ENCODE measurements at regions not wholly inside any gene's neighbourhood (a gene's known extent, or its start where the extent isn't known, plus 50 kb on each side); places are given as distances from the start of the nearest gene placed in this dataset.
"Not testable (repeated sequence)": the region's sequence is repeated elsewhere in the genome, so short reads cannot be mapped to it uniquely, and the experiment has no call there.

DNA sequence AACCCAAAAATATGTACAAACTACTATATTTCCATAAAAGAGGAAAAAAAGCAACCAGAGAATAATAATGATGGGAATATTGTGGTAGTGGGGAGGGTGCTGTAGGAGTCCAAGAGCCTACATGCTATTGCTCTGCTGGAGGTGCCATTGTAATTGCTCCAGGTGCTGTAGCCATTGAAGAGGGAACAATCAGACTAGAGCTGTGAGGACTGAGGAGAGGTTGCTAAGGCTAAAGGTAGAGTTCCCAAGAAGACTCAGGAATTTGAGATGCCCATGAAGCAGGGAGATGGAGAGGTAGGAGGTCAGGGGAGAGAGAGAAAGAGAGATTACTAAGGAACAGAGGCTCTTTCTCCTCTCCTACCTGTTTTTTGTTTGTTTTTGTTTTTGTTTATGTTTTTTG lies 394.0 kb downstream of the DMRTA1 start:
- DNase-seq (ENCODE audit: low spot score): no peak

DNA sequence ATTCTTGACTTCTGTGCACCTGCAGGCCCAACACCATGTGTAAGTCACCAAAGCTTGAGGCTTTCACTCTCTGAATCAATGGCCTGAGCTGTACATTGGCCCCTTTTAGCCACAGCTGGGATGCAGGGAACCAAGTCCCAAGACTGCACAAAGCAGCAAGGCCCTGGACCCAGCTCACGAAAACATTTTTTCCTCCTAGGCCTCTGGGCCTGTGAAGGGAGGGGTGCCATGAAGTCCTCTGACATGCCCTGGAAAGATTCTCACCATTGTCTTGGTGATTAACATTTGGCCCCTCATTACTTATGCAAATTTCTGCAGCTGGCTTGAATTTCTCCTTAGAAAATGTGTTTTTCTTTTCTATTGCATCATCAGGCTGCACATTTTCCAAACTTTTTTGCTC lies 398.6 kb downstream of the DMRTA1 start:
- DNase-seq (ENCODE audit: low spot score): not testable (repeated sequence)

DNA sequence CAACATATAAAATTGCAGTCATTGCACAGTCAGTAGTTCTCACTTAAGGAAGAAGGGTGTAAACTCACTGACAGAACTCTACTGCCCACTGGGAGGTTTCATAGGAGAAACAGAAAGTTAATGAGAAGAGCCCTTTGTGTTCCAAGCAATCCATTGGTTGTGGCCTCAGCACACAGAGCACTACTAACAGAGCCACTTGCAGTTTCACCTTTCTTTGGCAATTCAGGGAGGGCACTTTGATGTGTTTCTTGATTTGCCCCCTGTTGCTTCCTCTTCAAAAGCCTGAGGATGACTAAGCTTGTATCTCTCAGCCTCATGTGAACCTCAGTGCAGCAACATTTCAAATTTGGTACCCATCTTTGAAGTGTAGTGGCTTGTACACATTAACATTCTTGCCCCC lies 409.4 kb downstream of the DMRTA1 start:
- no peak for DNase-seq (ENCODE audit: low spot score)

DNA sequence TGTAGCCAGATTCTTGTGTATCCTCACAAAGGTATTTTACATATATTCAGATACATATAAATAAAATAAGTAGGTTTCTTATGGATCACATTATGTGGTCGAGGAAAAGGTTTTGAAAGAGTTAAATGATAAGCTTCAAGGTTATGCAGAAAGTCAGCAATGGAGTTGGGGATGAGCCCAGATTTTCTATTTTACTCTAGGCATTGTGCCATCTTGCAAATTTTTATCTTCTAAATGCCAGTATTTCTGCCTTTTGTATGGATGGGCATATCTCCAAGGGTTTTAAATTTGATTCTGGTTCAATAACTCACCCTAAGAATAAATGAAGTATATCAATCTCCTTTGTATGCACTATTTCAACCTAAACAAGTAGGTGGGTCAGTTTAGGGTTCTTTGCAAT lies 410.7 kb downstream of the DMRTA1 start:
- no peak for DNase-seq (ENCODE audit: low spot score)

DNA sequence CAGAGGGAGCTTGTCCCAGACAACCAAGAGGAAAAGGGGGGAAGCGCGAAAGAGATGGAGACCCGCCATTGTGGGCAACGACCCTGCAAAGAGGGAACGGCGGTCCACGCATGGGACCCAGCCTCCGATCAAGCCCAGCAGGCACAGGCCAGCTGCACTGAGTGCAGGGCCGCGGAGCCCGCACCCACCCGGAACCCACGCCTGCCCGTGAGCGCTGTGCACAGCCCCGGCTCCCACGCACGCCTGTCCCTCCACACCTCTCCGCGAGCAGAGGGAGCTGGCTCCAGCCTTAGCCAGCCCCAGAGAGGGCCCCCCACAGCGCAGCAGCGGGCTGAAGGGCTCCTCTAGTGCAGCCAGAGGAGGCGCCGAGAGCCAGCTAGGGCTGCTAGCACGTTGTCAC lies 416.5 kb downstream of the DMRTA1 start:
- no peak for DNase-seq (ENCODE audit: low spot score)

GRCh38 chr9:22863736-22864135 lies 417.1 kb downstream of the DMRTA1 start:
- no peak for DNase-seq (ENCODE audit: low spot score)

DNA sequence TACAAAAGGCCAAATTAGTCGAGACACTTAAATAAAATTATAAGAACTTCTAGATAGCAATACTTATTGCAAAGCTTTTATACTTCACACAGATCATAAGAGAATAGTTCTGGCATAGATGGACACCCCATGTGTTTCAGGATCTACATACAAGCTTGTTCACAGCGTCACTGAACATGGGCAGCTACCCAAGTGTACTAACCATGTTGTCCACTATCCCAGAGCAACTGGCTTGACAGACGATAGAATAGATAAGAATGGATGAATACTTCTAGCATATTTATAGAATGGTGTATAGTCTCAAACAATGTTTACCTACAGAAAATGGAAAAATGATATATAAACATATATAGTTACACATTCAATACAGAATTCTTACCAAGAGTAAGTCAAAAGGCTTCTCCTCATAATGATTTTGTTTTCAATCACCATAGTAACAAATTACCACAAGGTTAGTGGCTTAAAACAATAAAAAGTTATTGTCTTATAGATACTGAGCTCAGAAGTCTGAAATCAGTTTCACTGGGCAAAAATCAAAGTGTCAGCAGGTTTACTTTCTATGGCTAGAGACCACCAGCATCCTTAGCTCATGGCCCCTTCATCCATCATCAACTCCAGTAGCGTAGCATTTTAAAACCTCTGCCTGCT lies 446.7 kb downstream of the DMRTA1 start:
- no peak for DNase-seq (ENCODE audit: low spot score)

DNA sequence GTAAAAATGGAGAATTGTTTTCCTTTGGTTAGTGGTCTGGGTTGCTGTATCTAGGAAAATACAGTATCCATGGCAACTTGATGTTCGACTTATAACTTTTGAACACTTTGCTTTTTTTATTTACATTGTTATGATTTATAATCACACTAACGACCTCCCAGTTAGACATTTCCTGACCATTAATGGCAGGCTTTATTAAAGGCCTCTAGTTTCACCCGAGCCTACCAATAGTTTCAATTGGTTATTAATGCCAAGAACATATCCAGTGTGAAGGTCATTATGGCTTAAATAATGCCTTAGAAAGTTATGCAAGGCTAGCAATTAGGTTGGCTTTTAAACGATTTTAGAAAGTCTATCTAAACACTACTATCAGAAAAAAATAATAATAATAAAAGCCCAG lies 452.0 kb downstream of the DMRTA1 start:
- no peak for DNase-seq (ENCODE audit: low spot score)

GRCh38 chr9:22911632-22912031 lies 465.0 kb downstream of the DMRTA1 start:
- DNase-seq (ENCODE audit: low spot score): no peak

- no peak for DNase-seq (ENCODE audit: low spot score)
Observed at GRCh38 chr9:22913026-22913425, 466.4 kb downstream of the DMRTA1 start.

DNA sequence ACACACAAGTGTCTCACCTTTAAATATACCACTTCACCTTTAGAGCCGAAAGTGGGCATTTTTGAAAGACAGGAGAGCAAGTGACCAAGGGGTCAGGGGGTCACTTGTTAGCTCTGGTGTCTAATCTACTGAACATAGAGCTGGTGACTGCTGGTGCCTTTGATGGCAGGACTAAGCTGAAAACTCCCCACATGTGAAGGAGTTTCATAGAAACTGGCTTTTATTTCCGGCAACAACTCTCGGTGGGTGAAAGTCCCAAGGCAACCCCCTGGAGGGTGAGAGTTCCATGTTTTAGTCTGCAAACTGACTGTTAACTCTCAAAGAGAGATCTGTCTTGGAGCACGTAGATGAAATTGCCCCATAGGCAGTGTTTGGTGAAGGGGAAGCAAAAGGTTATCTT lies 466.9 kb downstream of the DMRTA1 start:
- DNase-seq (ENCODE audit: low spot score): no peak

DNA sequence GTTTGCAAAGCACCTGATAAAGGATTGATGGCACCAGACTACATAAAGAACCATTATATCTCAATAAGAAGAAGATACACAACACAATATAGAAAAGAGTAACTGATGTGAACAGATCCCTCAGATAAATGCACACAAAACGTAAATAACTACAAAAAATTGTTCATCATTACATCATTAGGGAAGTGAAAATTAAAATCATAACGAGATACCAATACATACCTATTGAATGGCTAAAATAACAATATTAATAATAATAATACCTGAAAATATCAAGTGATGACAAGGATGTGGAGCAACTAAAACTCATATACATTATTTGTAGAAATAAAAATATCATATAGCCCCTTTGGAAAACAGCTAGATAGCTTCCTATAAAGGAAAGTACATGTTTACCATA lies 469.5 kb downstream of the DMRTA1 start:
- no peak for DNase-seq (ENCODE audit: low spot score)

GRCh38 chr9:22919423-22919822 lies 472.8 kb downstream of the DMRTA1 start:
- no peak for DNase-seq (ENCODE audit: low spot score)

GRCh38 chr9:22921742-22922141 lies 475.1 kb downstream of the DMRTA1 start:
- DNase-seq (ENCODE audit: low spot score): no peak

DNA sequence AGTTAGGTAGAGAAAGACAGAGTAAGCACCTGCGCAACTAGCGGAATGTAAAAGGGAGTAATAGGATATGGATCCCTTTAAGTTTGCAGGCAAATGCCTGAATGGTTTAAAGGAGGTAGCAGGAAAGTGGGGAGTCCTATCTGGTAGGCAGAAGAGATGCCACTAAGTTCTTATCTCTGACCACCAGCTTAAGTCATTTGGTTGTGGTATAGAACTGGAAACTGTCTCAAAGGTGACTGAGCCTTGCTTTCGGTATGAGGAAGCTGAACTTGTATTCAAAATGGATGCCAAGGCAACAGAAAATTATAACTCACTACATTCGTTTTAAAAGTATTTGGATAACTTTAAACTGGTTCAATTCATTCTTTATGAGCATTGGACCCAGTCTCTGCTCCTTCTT lies 475.6 kb downstream of the DMRTA1 start:
- no peak for DNase-seq (ENCODE audit: low spot score)

DNA sequence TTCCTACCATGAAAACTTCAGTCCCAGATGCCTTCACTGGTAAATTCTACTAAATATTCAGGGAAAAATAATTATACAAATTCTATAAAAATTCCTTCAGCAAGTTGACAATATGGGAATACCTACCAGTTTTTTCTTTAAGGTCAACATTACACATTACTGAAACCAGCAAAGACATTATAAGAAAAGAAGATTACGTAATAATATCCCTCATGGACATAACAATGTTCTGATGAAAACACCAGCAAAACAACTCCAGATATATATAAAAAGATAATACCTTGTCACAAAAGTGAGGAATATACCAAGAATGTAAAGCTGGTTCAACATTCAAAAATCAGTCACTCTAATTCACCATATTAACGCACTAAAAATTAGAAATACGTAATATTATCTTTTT lies 507.9 kb downstream of the DMRTA1 start:
- DNase-seq (ENCODE audit: low spot score): no peak

- DNase-seq (ENCODE audit: low spot score): no peak
Observed at GRCh38 chr9:22954964-22955363, 508.3 kb downstream of the DMRTA1 start.

- no peak for DNase-seq (ENCODE audit: low spot score)
Observed at GRCh38 chr9:22969350-22969979, 522.8 kb downstream of the DMRTA1 start.

DNA sequence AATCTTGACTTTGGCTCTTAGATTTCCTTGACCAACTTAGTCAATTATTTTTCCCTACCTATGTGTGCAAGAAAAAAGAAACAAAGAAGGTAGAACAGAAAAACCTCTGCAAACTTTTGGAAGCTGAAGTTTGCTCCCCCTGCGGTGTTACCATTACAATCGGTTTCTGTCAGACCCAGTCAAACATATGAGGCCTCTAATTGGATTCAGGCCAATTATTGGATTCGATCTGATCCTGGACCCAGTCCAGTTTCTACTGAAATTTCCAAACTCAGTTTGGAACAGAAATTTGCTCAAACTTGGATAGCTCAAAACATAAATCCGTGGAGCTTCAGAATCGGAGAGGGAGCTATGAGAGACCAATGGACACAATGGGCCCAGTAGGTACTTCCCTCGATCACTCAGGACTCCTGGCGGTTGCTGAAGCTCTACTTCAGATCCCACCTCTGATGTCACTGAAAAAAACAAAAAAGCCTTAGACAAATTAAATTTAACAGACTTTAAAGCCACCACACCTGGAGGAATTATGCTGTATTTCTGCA lies 523.9 kb downstream of the DMRTA1 start:
- DNase-seq (ENCODE audit: low spot score): no peak

- DNase-seq (ENCODE audit: low spot score): no peak
Observed at GRCh38 chr9:22975951-22976350, 529.3 kb downstream of the DMRTA1 start.

DNA sequence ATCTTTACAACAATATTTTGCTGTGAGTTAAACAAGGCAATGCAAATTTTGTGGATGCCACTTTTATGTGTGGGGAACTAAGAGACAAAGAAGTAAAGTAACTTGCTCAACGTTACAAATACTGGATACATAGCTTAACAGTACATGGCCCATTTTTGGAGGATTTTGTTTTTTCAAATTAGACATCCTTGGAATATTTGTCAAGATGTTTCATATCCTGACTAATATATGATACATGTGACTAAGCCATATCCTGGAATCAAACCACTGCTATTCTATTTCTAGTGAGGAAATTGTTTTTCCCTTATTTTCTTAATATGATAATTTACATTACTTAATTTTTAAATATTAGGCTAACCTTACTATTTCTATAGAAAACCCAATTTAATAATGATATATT lies 529.8 kb downstream of the DMRTA1 start:
- DNase-seq (ENCODE audit: low spot score): no peak

GRCh38 chr9:22980429-22980828 lies 533.8 kb downstream of the DMRTA1 start:
- DNase-seq (ENCODE audit: low spot score): not testable (repeated sequence)

- DNase-seq (ENCODE audit: low spot score): no peak
Observed at GRCh38 chr9:22986556-22986955, 539.9 kb downstream of the DMRTA1 start.

DNA sequence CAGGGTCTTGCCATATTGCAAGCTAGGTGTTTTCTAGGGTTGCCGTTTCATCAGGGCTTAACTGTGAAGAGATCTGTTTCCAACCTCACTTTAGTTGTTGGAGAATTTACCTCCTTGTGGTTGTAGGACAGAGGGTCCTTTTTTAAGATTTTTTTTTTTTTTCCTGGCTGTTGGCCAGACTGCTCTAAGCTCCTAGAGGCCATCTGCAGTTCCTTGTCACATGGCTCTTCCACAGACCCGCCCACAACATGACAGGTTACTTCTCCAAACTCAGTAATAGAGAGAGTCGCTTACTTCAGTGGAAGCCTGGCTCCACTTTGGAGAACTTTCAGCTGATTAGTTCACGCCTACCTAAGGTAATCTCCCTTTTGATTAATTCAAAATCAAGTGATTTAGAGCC lies 543.7 kb downstream of the DMRTA1 start:
- no peak for DNase-seq (ENCODE audit: low spot score)

Data from HuH-7 (cell line).